HCT116 (cell line): ENCODE measurements at regions not wholly inside any gene's neighbourhood (a gene's known extent, or its start where the extent isn't known, plus 50 kb on each side); places are given as distances from the start of the nearest gene placed in this dataset.

Experiments used
- ATAC-seq: fragments of 200-7000 bp; cut with Tn5 transposase; 2 replicates; pipeline ENCODE4 v1.9.1; 2020; ENCODE audit warnings: mild to moderate bottlenecking, moderate library complexity
- BruUV-seq: library from RNA; stranded (reverse); fragments of 400-500 nt; replicated peaks from 2 replicates; lab custom pipeline; 2021; lab: Mats Ljungman, UMichigan
- CTCF ChIA-PET: fragments of 300-600 bp; sonication (Branson Sonifier 250); formaldehyde crosslinking; loops from one replicate; lab custom pipeline; 2021; ENCODE audit warnings: antibody characterized with exemption; lab: Charles Lee
- POLR2A ChIA-PET: fragments of 300-600, 350-600 bp; sonication (Branson Sonifier 250); formaldehyde crosslinking; loops from one replicate; lab custom pipeline; 2021; ENCODE audit warnings: antibody characterized with exemption; lab: Charles Lee
- RAD21 ChIA-PET, 2 experiments: fragments of 300-600 bp; sonication (Branson Sonifier 250); formaldehyde crosslinking; loops; one replicate each; lab custom pipeline; 2023; ENCODE audit warnings: low total read pairs in 2 of 2; ENCODE audit not compliant: uncharacterized antibody in 2 of 2, unreplicated experiment in 2 of 2, low non-redundant PET in 1 of 2; lab: Charles Lee
- DNase-seq: peaks from one replicate; pipeline ENCODE4 v3.0.0-alpha.2; 2010; ENCODE audit warnings: low read depth, low spot score
- H2AFZ ChIP-seq: fragments of 200-600 bp; shearing (Covaris generic), sonication (generic); 2 replicates; pipeline ENCODE4 v1.6.1; 2017; ENCODE audit warnings: low read depth, mixed run types, mixed read lengths, antibody characterized with exemption, low read length; ENCODE audit not compliant: poor library complexity, severe bottlenecking
- H3K27ac ChIP-seq: 2 replicates; pipeline ENCODE4 v1.5.1; 2012; ENCODE audit warnings: low read depth, low read length
- H3K27me3 ChIP-seq: fragments of 200-600 bp; sonication (generic); 2 replicates; pipeline ENCODE4 v1.6.1; 2016; ENCODE audit warnings: mixed run types, low read length, mixed read lengths; ENCODE audit not compliant: insufficient read depth
- H3K36me3 ChIP-seq, 2 experiments: fragments of 200-500 bp in 1 of 2; fragments of 200-600 bp in 1 of 2; sonication (Bioruptor generic) in 1 of 2; sonication (generic) in 1 of 2; 2 replicates each; pipeline versions ENCODE4 v1.5.1 to v1.6.1; 2014 to 2016; ENCODE audit warnings: low read length in 2 of 2, inconsistent platforms in 1 of 2, mixed read lengths in 1 of 2, mixed run types in 1 of 2; ENCODE audit not compliant: insufficient read depth in 2 of 2, control insufficient read depth in 1 of 2
- H3K4me1 ChIP-seq, 2 experiments: fragments of 200-600 bp in 1 of 2; sonication (generic) in 1 of 2; 2 replicates each; pipeline versions ENCODE4 v1.5.1 to v1.6.1; 2012 to 2017; ENCODE audit warnings: low read length in 2 of 2, inconsistent platforms in 1 of 2, mild to moderate bottlenecking in 1 of 2, mixed read lengths in 1 of 2, mixed run types in 1 of 2, moderate library complexity in 1 of 2; ENCODE audit not compliant: insufficient read depth in 2 of 2, control insufficient read depth in 1 of 2
- H3K4me2 ChIP-seq: fragments of 200-600 bp; sonication (generic); 2 replicates; pipeline ENCODE4 v1.6.1; 2017; ENCODE audit warnings: mixed run types, low read length, mixed read lengths
- H3K4me3 ChIP-seq, 2 experiments: fragments of 200-600 bp in 1 of 2; sonication (generic) in 1 of 2; replicated peaks in 1 of 2; 2 replicates each; pipeline ENCODE4 v1.5.1; 2011 to 2016; ENCODE audit warnings: low read length in 2 of 2, control low read depth in 1 of 2, low read depth in 1 of 2, mild to moderate bottlenecking in 1 of 2, mixed read lengths in 1 of 2, mixed run types in 1 of 2
- H3K79me2 ChIP-seq: fragments of 200-600 bp; sonication (generic); 2 replicates; pipeline ENCODE4 v1.6.1; 2017; ENCODE audit warnings: mild to moderate bottlenecking, mixed run types, low read length, moderate library complexity, mixed read lengths; ENCODE audit not compliant: insufficient read depth
- H3K9ac ChIP-seq: fragments of 200-600 bp; sonication (generic); 2 replicates; pipeline ENCODE4 v1.6.1; 2016; ENCODE audit warnings: low read length, mixed read lengths
- H3K9me2 ChIP-seq: fragments of 200-600 bp; sonication (generic), shearing (Covaris generic); 2 replicates; pipeline ENCODE4 v1.6.1; 2017; ENCODE audit warnings: mixed run types, mild to moderate bottlenecking, moderate library complexity; ENCODE audit not compliant: insufficient read depth
- H3K9me3 ChIP-seq, 2 experiments: fragments of 200-500 bp in 1 of 2; fragments of 200-600 bp in 1 of 2; sonication (Bioruptor generic) in 1 of 2; sonication (generic) in 1 of 2; 2 replicates each; pipeline ENCODE4 v1.6.1; 2014 to 2017; ENCODE audit warnings: low read length in 2 of 2, mixed read lengths in 2 of 2, inconsistent platforms in 1 of 2, low read depth in 1 of 2, mild to moderate bottlenecking in 1 of 2, mixed run types in 1 of 2, moderate library complexity in 1 of 2; ENCODE audit not compliant: control insufficient read depth in 1 of 2, insufficient read depth in 1 of 2
- H4K20me1 ChIP-seq: fragments of 200-600 bp; sonication (generic), shearing (Covaris generic); 2 replicates; pipeline ENCODE4 v1.6.1; 2017; ENCODE audit warnings: mixed run types, mild to moderate bottlenecking, moderate library complexity; ENCODE audit not compliant: insufficient read depth
- CEBPB ChIP-seq: IDR thresholded peaks from 2 replicates; pipeline ENCODE4 v1.6.1; 2012; ENCODE audit warnings: low read depth
- EGR1 ChIP-seq: IDR thresholded peaks from 2 replicates; pipeline ENCODE4 v1.6.1; 2012; ENCODE audit warnings: low read depth
- EZH2 ChIP-seq: fragments of 200-600 bp; sonication (generic); IDR thresholded peaks from 2 replicates; pipeline ENCODE4 v1.6.1; 2017; ENCODE audit warnings: antibody characterized with exemption, mixed run types
- SRF ChIP-seq: IDR thresholded peaks from 2 replicates; pipeline ENCODE4 v1.6.1; 2012; ENCODE audit warnings: low read depth
- ZFX ChIP-seq: fragments of 450-650 bp; IDR thresholded peaks from 2 replicates; pipeline ENCODE4 v1.6.1; 2017
- intact Hi-C: fragments of 100-400 bp; cut with micrococcal nuclease; formaldehyde crosslinking; loops from 2 replicates; pipeline ENCODE4 v1.10.0; 2022
- TF ChIP-seq, protein P1 (sequence below): IDR thresholded peaks from 2 replicates; pipeline ENCODE4 v1.6.1; 2012; ENCODE audit warnings: low read depth
- TF ChIP-seq, protein P2 (sequence below): IDR thresholded peaks from 2 replicates; pipeline ENCODE4 v1.6.1; 2012

DNA sequence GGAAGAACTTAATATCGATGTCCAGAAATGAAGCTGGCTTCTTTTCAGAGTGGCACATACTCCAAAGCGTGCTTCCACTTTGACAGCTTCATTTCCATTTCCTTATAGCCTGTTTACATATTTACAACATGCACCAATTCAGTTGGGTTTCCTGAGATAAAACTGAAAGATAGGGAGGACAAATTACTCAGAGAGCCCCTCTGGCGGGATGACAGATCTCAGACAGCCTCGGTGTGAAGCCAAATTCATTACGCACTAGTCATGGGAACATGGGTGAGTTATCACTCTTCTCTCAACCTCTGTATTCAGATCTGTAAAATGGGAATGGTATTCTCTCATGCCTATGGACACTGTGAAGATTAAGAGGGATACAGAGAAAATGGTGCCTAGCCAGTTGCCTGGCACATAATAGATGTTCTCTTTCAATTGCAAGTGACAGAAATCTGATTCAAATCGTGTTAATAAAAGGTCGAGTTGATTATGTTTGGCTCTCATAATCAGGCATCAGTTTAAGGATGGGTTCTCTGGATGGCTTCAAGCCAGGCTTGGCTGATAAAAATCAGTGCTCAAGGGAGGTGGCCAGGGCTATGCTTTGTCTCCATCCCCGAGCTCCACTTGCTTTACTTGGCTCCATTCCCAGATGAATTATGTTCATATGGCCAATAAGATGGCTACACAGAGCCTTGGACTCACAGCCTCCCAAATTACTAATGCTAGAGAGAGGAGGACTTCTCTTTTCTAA is 132.2 kb upstream of the C1QTNF7 start:
- Histone ChIP-seq H3K79me2 (no peaks in the 10 kb centered on the region), H3K9me3 (no peaks in the 10 kb centered on the region), H3K4me2 (no peak overlapping the region), H3K9ac (no peak overlapping the region), H2AFZ (no peak overlapping the region), H3K9me2 (no peaks in the 10 kb centered on the region), H3K4me3 (no peak overlapping the region), H3K27me3 (peaks cover 18% of the 10 kb centered on the region), H3K27ac (no peak overlapping the region), H3K4me1 (no peaks in the 10 kb centered on the region), H3K36me3 (no peaks in the 10 kb centered on the region), H4K20me1 (no peaks in the 10 kb centered on the region)
- ChIA-PET CTCF (no interaction called here), RAD21 (no interaction called here), POLR2A (no interaction called here)
- no TSS peak for BruUV-seq
- TF ChIP-seq, protein P1, sequence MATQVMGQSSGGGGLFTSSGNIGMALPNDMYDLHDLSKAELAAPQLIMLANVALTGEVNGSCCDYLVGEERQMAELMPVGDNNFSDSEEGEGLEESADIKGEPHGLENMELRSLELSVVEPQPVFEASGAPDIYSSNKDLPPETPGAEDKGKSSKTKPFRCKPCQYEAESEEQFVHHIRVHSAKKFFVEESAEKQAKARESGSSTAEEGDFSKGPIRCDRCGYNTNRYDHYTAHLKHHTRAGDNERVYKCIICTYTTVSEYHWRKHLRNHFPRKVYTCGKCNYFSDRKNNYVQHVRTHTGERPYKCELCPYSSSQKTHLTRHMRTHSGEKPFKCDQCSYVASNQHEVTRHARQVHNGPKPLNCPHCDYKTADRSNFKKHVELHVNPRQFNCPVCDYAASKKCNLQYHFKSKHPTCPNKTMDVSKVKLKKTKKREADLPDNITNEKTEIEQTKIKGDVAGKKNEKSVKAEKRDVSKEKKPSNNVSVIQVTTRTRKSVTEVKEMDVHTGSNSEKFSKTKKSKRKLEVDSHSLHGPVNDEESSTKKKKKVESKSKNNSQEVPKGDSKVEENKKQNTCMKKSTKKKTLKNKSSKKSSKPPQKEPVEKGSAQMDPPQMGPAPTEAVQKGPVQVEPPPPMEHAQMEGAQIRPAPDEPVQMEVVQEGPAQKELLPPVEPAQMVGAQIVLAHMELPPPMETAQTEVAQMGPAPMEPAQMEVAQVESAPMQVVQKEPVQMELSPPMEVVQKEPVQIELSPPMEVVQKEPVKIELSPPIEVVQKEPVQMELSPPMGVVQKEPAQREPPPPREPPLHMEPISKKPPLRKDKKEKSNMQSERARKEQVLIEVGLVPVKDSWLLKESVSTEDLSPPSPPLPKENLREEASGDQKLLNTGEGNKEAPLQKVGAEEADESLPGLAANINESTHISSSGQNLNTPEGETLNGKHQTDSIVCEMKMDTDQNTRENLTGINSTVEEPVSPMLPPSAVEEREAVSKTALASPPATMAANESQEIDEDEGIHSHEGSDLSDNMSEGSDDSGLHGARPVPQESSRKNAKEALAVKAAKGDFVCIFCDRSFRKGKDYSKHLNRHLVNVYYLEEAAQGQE, result no peak
- no peak for TF ChIP-seq ZFX
- no peak for TF ChIP-seq EZH2
- TF ChIP-seq CEBPB, result no peak
- no peak for TF ChIP-seq SRF
- no peak for TF ChIP-seq EGR1
- TF ChIP-seq, protein P2, sequence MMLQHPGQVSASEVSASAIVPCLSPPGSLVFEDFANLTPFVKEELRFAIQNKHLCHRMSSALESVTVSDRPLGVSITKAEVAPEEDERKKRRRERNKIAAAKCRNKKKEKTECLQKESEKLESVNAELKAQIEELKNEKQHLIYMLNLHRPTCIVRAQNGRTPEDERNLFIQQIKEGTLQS, result no peak
- DNase-seq (no peak), ATAC-seq (no peak)
- intact Hi-C loops, result no loop called here
